ENCODE measurements at regions not wholly inside any gene's neighbourhood (a gene's known extent, or its start where the extent isn't known, plus 50 kb on each side); places are given as distances from the start of the nearest gene placed in this dataset.

- no peak for DNase-seq
These were observed 471.9 kb upstream of the TNP1 start for GRCh38 chr2:217331523-217332416.

DNA sequence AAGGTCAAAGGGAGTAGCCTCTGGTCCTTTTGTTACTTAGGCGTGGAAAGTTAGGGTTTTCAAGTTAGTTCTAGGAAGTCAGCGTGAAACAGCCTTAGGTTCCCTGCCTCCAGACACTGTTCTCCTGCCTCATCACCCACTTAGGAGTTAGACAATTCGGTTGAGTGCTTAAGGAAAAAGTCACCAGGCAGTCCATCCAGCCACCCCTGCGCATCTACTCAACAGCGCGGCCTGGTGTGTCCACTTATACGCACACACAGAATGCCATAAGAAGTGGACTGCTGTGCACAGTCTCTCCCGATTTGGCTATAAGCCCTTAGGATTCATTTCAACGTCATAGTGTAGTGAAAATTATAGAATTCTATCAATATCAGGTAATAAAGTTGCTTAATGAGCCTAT, 470.8 kb upstream of the TNP1 start:
- DNase-seq, result no peak

- DNase-seq, result no peak
These were observed 469.2 kb upstream of the TNP1 start for GRCh38 chr2:217329023-217329431.

DNA sequence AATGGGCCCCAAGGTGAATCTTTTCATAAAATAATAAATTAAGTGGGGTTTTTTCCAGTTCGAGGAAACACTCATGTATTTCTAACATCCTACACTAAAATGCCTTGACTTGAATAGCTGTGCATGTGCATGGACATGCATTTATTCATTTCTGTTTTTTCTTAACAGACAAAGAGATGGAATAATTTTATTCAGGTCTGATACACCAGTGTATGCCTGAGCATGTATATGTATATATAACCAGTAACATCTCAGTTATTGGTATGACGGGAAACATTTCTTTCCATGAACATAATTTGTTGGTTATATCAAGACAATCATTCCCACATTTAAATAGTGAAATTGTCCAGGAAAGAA, 468.7 kb upstream of the TNP1 start:
- no peak for DNase-seq

DNA sequence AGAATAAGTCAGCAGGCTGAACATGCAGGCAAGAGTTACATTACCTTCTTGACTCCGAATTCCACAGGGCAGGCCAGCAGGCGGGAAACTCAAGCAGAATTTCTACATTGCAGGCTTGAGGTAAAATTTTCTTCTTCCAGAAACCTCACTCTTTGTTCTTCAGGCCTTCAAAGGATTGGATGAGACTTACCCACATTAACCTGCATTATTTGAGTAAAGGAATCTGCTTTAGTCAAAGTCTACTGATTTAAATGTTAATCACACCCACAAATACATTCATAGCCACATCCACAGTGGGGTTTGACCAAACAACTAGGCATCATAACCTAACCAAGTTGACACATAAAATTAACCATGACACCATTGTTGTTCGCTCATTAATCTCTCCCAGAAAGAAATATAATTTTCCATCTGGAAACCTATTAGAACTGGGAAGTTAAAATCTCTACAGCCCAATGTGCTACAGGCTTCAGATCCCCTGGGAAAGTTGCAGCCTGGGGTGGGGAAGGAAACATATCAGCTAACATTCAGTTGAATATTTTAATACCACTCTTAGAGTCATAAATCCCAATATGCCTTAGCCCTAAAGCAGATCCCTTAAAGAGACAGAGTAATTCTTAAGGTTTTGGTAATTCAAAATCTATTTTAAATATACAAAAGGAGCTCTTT, 468.2 kb upstream of the TNP1 start:
- no peak for DNase-seq

GRCh38 chr2:217326238-217327022, 466.6 kb upstream of the TNP1 start:
- no peak for DNase-seq

- no peak for DNase-seq
These were observed 466.0 kb upstream of the TNP1 start for GRCh38 chr2:217325816-217326215.

- no peak for DNase-seq
These were observed 465.4 kb upstream of the TNP1 start for GRCh38 chr2:217325251-217325650.

GRCh38 chr2:217316743-217317142, 456.9 kb upstream of the TNP1 start:
- no peak for DNase-seq

DNA sequence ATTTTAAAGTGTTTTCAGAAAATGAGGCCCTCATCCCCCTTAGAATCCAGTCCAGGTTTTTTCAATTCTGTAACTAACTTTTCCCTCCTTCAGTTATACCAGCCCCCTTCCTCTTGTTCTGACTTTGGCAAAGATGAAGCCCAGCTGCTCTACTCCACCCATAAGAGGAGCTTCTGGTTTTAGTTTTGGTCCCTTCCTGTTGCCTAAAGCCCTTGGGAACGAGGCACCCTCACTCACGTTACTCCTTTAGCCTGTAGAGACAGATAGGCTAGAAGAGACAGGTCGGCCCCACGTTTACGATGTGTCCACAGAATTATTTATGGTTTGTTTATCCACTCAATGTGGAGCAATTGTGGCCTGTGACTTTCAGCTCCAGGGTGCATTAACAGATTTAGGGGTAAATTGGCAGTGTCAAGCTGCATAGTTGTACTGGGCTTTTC, 454.2 kb upstream of the TNP1 start:
- no peak for DNase-seq

- no peak for DNase-seq
These were observed 453.5 kb upstream of the TNP1 start for GRCh38 chr2:217313386-217313785.

DNA sequence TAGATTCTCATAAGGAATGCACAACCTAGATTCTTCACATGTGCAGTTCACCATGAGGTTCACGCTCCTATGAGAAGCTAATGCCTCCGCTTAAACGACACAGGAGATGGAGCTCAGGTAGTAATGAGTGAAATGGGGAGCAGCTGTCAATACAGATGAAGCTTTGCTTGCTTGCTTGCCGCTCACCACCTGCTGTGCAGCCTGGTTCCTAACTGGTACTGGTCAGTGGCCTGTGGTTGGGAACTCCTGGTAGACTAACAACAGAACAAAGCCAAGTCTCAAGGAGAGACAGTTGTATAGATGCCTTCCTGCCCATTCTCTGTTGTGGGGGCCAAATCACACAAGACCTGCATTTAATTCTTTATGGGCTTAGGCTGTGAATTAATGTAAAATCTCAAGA, 449.2 kb upstream of the TNP1 start:
- no peak for DNase-seq

DNA sequence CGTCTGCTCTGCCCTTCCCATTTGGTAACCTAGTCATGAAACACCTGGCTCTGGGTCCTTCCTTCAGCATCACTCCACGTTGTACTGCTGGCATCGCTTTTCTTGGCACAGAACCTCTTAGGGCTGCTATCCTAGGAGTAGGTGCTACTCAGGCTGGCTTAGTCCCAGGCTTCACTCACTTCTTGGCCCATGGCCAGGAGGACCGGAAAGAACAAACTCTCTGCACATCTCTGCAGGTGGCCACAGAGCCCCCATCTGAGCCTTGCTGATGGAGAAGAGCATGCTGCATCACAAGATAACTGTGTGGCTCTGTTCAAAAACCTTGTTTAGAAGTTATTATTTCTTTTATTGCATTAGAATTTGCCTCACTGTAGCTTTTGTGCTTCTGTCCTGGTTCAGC, 447.2 kb upstream of the TNP1 start:
- no peak for DNase-seq

DNA sequence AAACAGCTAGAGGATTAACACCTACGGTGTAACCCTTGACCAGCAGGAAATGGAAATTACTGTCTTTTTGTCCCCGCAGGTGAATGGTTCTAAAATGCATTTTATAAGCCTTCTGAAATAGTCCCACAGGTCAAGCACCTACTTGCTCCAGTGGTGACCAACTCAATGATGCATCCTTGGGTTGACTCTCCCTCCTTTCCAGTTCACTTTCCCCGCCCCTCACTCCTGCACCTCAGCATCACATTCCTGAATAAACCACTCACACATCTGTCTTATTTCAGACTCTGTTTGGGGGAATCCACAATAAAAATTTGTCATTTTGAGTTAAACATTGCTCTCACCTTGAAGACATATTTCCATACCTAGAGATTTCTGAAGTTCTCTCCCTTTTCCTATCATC, 446.0 kb upstream of the TNP1 start:
- no peak for DNase-seq

DNA sequence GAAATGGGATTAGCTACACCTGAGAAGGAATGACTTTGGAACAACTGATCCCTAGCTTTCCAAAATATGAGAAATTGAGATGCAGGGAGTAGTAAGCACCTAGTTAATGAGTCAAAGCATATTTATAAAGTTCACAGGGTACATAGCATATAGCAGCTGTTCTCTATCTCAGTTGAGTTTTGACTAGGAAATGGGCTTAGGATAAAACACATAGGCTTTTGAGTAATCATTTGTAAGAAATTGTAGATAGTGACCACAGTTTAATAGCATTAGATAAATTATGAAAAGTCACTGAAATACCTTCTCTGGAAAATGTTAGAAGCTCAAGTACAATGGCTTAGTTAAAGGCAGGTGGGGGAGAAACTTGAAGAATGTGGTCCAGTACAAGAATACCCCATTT, 444.7 kb upstream of the TNP1 start:
- DNase-seq, result no peak

GRCh38 chr2:217302856-217303255, 443.0 kb upstream of the TNP1 start:
- DNase-seq, result no peak

DNA sequence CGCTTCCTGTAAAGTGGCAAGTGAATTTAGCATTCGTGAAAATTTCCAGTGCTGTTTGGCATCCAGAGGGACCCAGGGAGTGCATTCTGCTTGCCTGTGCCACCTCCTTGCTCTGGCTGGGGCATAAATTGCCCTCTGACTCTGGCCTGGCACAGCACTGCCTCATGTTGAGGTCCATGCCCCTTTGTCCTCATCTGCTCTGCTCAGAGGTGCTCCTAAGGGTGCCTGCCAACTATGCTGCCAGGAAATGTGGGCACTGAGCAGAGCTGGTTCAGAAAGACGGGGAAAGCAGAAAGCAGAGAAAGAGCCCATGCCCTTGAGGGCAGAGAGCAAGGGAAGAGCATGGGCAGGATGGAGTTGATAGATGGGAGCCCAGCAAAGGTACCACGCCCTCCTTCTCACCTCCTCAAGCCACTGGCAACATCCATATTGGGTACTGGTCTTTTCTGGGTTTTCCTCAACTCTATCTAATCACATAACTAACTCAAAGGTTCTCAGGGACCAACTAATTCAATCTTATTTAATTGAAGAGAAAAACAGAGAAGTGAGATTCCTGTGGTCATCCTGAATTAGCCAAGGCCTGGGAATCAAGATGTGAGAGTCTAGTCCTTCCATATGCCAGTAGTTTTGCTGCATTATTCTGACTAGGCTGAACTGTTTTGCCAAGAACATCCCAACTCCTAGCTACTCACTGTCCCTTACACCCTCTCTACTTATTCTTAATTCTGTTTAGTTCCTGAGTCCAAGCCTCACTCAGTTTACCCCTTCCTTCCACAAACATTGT, 441.5 kb upstream of the TNP1 start:
- no peak for DNase-seq

DNA sequence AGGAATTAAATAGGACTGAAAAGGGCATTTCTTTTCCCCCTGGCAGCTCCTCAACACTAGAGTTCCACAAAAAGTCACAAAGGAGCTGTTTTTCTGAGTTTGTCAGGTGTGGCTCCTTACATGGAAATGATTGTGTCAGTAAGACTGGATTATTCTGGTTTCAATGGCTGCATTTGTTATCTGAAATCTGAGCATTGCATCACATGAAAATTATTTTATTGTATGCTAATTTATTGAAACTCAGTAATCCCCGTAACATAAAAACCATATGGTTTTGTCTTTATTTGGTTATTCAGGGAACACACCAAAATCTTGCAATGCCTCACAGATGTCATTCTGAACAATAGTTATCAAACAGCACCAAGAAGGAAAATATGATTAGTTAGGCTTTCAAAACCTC, 439.7 kb upstream of the TNP1 start:
- no peak for DNase-seq

DNA sequence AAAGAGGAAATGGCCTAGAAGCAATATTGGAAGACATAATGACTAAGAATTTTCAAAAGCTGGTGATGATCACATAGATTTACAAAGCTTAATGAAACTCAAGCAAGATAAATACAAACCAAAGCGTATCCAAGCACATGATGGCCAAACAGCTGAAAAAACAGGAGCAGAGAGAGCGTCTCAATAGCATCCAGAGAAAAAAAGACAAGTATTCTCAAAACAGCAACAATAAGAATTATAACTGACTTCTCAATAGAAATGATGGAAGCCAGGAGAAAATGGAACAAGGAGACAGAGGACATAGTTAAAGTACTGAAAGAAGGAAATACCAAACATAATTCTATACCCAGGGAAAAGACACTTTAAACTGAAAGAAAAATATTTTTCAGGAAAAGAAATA, 437.2 kb upstream of the TNP1 start:
- DNase-seq, result no peak

DNA sequence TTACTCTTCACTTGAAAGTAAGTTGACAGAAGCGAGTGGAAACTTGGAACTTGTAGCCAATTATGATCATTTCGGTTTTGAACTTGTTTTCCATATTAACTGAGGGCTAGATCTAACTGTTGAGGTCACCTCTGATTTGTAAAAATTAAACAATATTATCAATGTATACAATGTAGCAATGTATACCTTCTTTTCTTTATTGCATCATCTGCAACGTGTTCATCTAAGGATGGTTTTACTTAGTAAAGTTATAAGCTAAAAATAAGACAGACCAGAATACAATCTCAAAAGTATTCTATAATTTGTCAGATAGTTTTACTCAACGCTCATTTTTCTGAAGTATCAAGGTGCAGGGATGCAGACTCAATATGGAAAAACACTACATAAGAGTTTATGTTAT, 435.0 kb upstream of the TNP1 start:
- DNase-seq, result no peak

DNA sequence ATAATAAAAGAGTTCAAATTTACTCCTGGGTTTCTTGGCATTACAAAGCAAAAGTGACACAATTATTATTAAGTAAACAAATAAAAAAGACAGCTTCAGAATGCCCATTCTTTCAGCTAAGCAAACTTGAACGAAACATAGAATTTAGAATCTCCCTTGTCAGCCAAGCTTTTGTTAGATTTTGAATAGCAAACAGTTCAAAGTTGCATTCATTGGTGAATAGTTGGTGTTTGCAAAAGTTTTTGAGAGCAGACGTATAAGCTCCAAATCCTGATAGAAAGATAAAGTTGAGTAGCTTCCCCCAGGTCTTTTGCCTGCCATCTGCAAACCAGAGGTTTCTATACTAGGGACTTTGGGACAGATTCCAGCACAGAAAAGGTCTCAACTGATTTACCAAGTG, 434.3 kb upstream of the TNP1 start:
- DNase-seq, result no peak

GRCh38 chr2:217293607-217294006, 433.7 kb upstream of the TNP1 start:
- DNase-seq, result no peak

- no peak for DNase-seq
These were observed 433.2 kb upstream of the TNP1 start for GRCh38 chr2:217293046-217293445.

Data from central memory CD4-positive, alpha-beta T cell (primary cell).